ENCODE measurements at regions not wholly inside any gene's neighbourhood (a gene's known extent, or its start where the extent isn't known, plus 50 kb on each side); places are given as distances from the start of the nearest gene placed in this dataset.

- TF ChIP-seq CTCF (IDR thresholded peaks at IDR 0.05 in 2 of 3, conservative IDR thresholded peaks at IDR 0.05 in 1 of 3; ENCODE audit: borderline replicate concordance in 1 of 3, insufficient read depth in 1 of 3, low read depth in 2 of 3, low read length in 2 of 3) (no peak), POLR2A (IDR thresholded peaks at IDR 0.05; ENCODE audit: borderline replicate concordance, extremely low read depth, insufficient read depth, insufficient read length) (no peak), JUND (IDR thresholded peaks at IDR 0.05) (no peak), EZH2 (IDR thresholded peaks at IDR 0.05) (no peak), EGR1 (IDR thresholded peaks at IDR 0.05; ENCODE audit: low read depth) (no peak), POLR2AphosphoS5 (IDR thresholded peaks at IDR 0.05; ENCODE audit: low read depth, low read length) (no peak), RAD21 (IDR thresholded peaks at IDR 0.05; ENCODE audit: low read depth) (no peak), ZNF274 (IDR thresholded peaks at IDR 0.05; ENCODE audit: low read depth, low read length) (no peak), REST (IDR thresholded peaks at IDR 0.05; ENCODE audit: low read depth) (no peak), ELF1 (IDR thresholded peaks at IDR 0.05; ENCODE audit: borderline replicate concordance, low read depth) (no peak), CEBPB (IDR thresholded peaks at IDR 0.05; ENCODE audit: low read depth) (no peak), YY1 (IDR thresholded peaks at IDR 0.05; ENCODE audit: extremely low read depth, insufficient replicate concordance, low read depth, low read length) (no peak), ZFX (IDR thresholded peaks at IDR 0.05) (no peak)
These were observed 396.8 kb downstream of the AASDHPPT start for GRCh38 chr11:106474274-106474673.
